ENCODE measurements at regions not wholly inside any gene's neighbourhood (a gene's known extent, or its start where the extent isn't known, plus 50 kb on each side); places are given as distances from the start of the nearest gene placed in this dataset.

DNA sequence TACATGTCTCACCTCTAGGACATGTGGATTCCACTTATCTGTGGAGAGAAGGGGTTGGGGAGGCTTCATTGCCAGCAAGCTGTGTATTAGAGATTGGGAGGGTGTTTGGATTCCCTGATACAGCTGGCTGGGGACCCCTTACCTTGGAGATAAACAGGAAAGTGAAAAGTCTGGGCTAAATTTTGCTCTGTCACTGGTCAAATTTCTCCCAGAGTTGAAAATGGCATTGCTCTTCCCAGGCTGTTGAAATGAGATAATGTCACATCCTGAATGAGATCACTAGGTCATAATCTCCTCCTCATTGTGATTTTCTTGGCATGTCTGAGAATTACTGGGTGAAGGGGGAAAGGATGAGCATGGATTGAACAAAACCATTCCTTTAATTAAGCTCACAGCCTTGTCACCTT is 265.0 kb upstream of the PARD3B start:
- TF ChIP-seq EZH2 (IDR thresholded peaks at IDR 0.05) (no peak), POLR2AphosphoS5 (IDR thresholded peaks at IDR 0.05; ENCODE audit: borderline replicate concordance, low read depth, low read length) (no peak)
